Type B pancreatic cell (in vitro differentiated cells): ENCODE measurements at regions not wholly inside any gene's neighbourhood (a gene's known extent, or its start where the extent isn't known, plus 50 kb on each side); places are given as distances from the start of the nearest gene placed in this dataset.

ENCODE experiments used
- DNase-seq: peaks from one replicate; pipeline ENCODE4 v3.0.0; 2021; ENCODE audit warnings: mixed read lengths; ENCODE audit not compliant: unreplicated experiment; ENCODE audit errors: extremely low spot score
- H3K27ac Mint-ChIP-seq: 2 replicates; pipeline ENCODE4 v1.8.0; 2021; ENCODE audit warnings: mild to moderate bottlenecking, mixed read lengths
- H3K27me3 Mint-ChIP-seq: 2 replicates; pipeline ENCODE4 v1.8.0; 2021; ENCODE audit warnings: mixed read lengths
- H3K36me3 Mint-ChIP-seq: 2 replicates; pipeline ENCODE4 v1.8.0; 2021; ENCODE audit warnings: mixed read lengths
- H3K4me1 Mint-ChIP-seq: one replicate; pipeline ENCODE4 v1.8.0; 2021; ENCODE audit warnings: mixed read lengths; ENCODE audit not compliant: unreplicated experiment
- H3K4me3 Mint-ChIP-seq: 2 replicates; pipeline ENCODE4 v1.8.0; 2021; ENCODE audit warnings: mild to moderate bottlenecking, mixed read lengths
- H3K9me3 Mint-ChIP-seq: 2 replicates; pipeline ENCODE4 v1.8.0; 2021; ENCODE audit warnings: mixed read lengths
- CTCF ChIP-seq: fragments of 200-600 bp; sonication (generic); conservative IDR thresholded peaks from 2 replicates; pipeline ENCODE4 v1.5.0; 2021; ENCODE audit warnings: antibody characterized with exemption, mild to moderate bottlenecking

- DNase-seq, result no peak
- no peaks in the 10 kb centered on the region for H3K4me1 Mint-ChIP-seq
Observed at GRCh38 chr17:34527908-34528470, 51.4 kb upstream of the TMEM132E start.

GRCh38 chr17:34527136-34527907 is 52.1 kb upstream of the TMEM132E start:
- no peak overlapping the region for H3K27ac Mint-ChIP-seq
- H3K4me1 Mint-ChIP-seq, result no peaks in the 10 kb centered on the region
- H3K9me3 Mint-ChIP-seq, result no peaks in the 10 kb centered on the region
- H3K4me3 Mint-ChIP-seq, result no peak overlapping the region
- no peak for DNase-seq
- peaks cover 40% of the 10 kb centered on the region for H3K27me3 Mint-ChIP-seq
- TF ChIP-seq CTCF, result no peak
- H3K36me3 Mint-ChIP-seq, result no peaks in the 10 kb centered on the region

More at GRCh38 chr17:34527908-34528470, 51.4 kb upstream of the TMEM132E start:
- Mint-ChIP-seq H3K27me3 (peaks cover 44% of the 10 kb centered on the region), H3K27ac (no peak overlapping the region), H3K9me3 (no peaks in the 10 kb centered on the region), H3K36me3 (no peaks in the 10 kb centered on the region), H3K4me3 (no peak overlapping the region)
- TF ChIP-seq CTCF, result peak; percentile 47

- no peak for DNase-seq
- Mint-ChIP-seq H3K27me3 (peaks cover 32% of the 10 kb centered on the region), H3K27ac (no peak overlapping the region), H3K36me3 (no peaks in the 10 kb centered on the region), H3K4me3 (no peak overlapping the region), H3K9me3 (no peaks in the 10 kb centered on the region), H3K4me1 (no peaks in the 10 kb centered on the region)
- no peak for TF ChIP-seq CTCF
Observed at GRCh38 chr17:34525651-34526050, 53.7 kb upstream of the TMEM132E start.

GRCh38 chr17:34521955-34522354 is 57.4 kb upstream of the TMEM132E start:
- Mint-ChIP-seq H3K27ac (no peak overlapping the region), H3K4me1 (no peaks in the 10 kb centered on the region), H3K36me3 (no peaks in the 10 kb centered on the region), H3K4me3 (no peak overlapping the region), H3K9me3 (no peaks in the 10 kb centered on the region), H3K27me3 (peaks cover 37% of the 10 kb centered on the region)
- no peak for DNase-seq
- TF ChIP-seq CTCF, result no peak

GRCh38 chr17:34519282-34519681 is 60.1 kb upstream of the TMEM132E start:
- H3K27me3 Mint-ChIP-seq, result peaks cover 57% of the 10 kb centered on the region
- no peak overlapping the region for H3K27ac Mint-ChIP-seq
- peak; percentile 66 for TF ChIP-seq CTCF
- no peaks in the 10 kb centered on the region for H3K9me3 Mint-ChIP-seq
- DNase-seq, result no peak
- H3K36me3 Mint-ChIP-seq, result no peaks in the 10 kb centered on the region
- no peaks in the 10 kb centered on the region for H3K4me1 Mint-ChIP-seq
- no peak overlapping the region for H3K4me3 Mint-ChIP-seq
